HEK293T (cell line): ENCODE measurements at regions not wholly inside any gene's neighbourhood (a gene's known extent, or its start where the extent isn't known, plus 50 kb on each side); places are given as distances from the start of the nearest gene placed in this dataset.

Experiments
- BHLHE40 ChIP-seq: fragments of 450-650 bp; IDR thresholded peaks from 2 replicates; pipeline ENCODE4 v1.6.1; 2016; ENCODE audit warnings: mild to moderate bottlenecking, moderate library complexity, borderline replicate concordance
- CTBP1 ChIP-seq: fragments of 450-650 bp; IDR thresholded peaks from 2 replicates; pipeline ENCODE4 v1.6.1; 2016; ENCODE audit warnings: borderline replicate concordance
- ELF4 ChIP-seq: fragments of 450-650 bp; IDR thresholded peaks from 2 replicates; pipeline ENCODE4 v1.6.1; 2017; ENCODE audit warnings: antibody characterized with exemption
- FOXA1 ChIP-seq: fragments of 450-650 bp; IDR thresholded peaks from 2 replicates; pipeline ENCODE4 v1.6.1; 2016; ENCODE audit warnings: mild to moderate bottlenecking
- FOXK2 ChIP-seq: fragments of 450-650 bp; IDR thresholded peaks from 2 replicates; pipeline ENCODE4 v1.6.1; 2016; ENCODE audit warnings: mild to moderate bottlenecking
- FOXM1 ChIP-seq: fragments of 450-650 bp; IDR thresholded peaks from 2 replicates; pipeline ENCODE4 v1.6.1; 2017; ENCODE audit warnings: mild to moderate bottlenecking, borderline replicate concordance
- HDGF ChIP-seq: fragments of 450-650 bp; IDR thresholded peaks from 2 replicates; pipeline ENCODE4 v1.6.1; 2017; ENCODE audit warnings: antibody characterized with exemption, borderline replicate concordance
- LEF1 ChIP-seq: fragments of 450-650 bp; IDR thresholded peaks from 2 replicates; pipeline ENCODE4 v1.6.1; 2017; ENCODE audit warnings: mild to moderate bottlenecking, borderline replicate concordance
- NFRKB ChIP-seq: fragments of 450-650 bp; IDR thresholded peaks from 2 replicates; pipeline ENCODE4 v1.6.1; 2016; ENCODE audit warnings: mild to moderate bottlenecking, moderate library complexity
- SP1 ChIP-seq: fragments of 450-650 bp; IDR thresholded peaks from 2 replicates; pipeline ENCODE4 v1.6.1; 2017
- SUZ12 ChIP-seq: fragments of 450-650 bp; IDR thresholded peaks from 2 replicates; pipeline ENCODE4 v1.6.1; 2016; ENCODE audit warnings: mild to moderate bottlenecking
- TARDBP ChIP-seq: fragments of 450-650 bp; IDR thresholded peaks from 2 replicates; pipeline ENCODE4 v1.6.1; 2016
- ZNF384 ChIP-seq: fragments of 450-650 bp; IDR thresholded peaks from 2 replicates; pipeline ENCODE4 v1.6.1; 2016
- TF ChIP-seq, protein P1 (sequence below): fragments of 450-650 bp; IDR thresholded peaks from 2 replicates; pipeline ENCODE4 v1.6.1; 2016

GRCh38 chr9:6134661-6135180 is 80.9 kb upstream of the IL33 start:
- TF ChIP-seq, protein P1, sequence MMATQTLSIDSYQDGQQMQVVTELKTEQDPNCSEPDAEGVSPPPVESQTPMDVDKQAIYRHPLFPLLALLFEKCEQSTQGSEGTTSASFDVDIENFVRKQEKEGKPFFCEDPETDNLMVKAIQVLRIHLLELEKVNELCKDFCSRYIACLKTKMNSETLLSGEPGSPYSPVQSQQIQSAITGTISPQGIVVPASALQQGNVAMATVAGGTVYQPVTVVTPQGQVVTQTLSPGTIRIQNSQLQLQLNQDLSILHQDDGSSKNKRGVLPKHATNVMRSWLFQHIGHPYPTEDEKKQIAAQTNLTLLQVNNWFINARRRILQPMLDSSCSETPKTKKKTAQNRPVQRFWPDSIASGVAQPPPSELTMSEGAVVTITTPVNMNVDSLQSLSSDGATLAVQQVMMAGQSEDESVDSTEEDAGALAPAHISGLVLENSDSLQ, result no peak
- TF ChIP-seq BHLHE40 (no peak), ELF4 (no peak), HDGF (no peak), ZNF384 (no peak), FOXA1 (no peak), SUZ12 (no peak), NFRKB (no peak), SP1 (no peak), FOXK2 (no peak), CTBP1 (no peak), TARDBP (no peak), FOXM1 (no peak), LEF1 (no peak)
